G401 (cell line): ENCODE measurements at regions not wholly inside any gene's neighbourhood (a gene's known extent, or its start where the extent isn't known, plus 50 kb on each side); places are given as distances from the start of the nearest gene placed in this dataset.
"Not testable (repeated sequence)": the region's sequence is repeated elsewhere in the genome, so short reads cannot be mapped to it uniquely, and the experiment has no call there.

Experiments
- DNase-seq: peaks from one replicate; pipeline ENCODE4 v3.0.0-alpha.2; 2015; ENCODE audit warnings: low spot score
- in situ Hi-C: cut with HindIII; loops from 2 replicates; pipeline ENCODE4 v1.10.0; 2016; ENCODE audit warnings: low sequenced_read_pairs, mixed read lengths

GRCh38 chr11:45399166-45399565, 113.0 kb upstream of the SYT13 start:
- DNase-seq: peak; percentile 54
- in situ Hi-C loops: no loop called here

GRCh38 chr11:45398325-45398724, 112.2 kb upstream of the SYT13 start:
- in situ Hi-C loops: no loop called here
- DNase-seq: no peak

GRCh38 chr11:45396394-45396793, 110.3 kb upstream of the SYT13 start:
- DNase-seq: no peak
- in situ Hi-C loops: no loop called here

- in situ Hi-C loops: no loop called here
- DNase-seq: no peak
Measured at GRCh38 chr11:45395947-45396346, 109.8 kb upstream of the SYT13 start.

- in situ Hi-C loops: no loop called here
- no peak for DNase-seq
Measured at GRCh38 chr11:45395421-45395820, 109.3 kb upstream of the SYT13 start.

GRCh38 chr11:45394294-45395085, 108.3 kb upstream of the SYT13 start:
- no peak for DNase-seq
- in situ Hi-C loops: no loop called here

GRCh38 chr11:45393826-45394225, 107.7 kb upstream of the SYT13 start:
- DNase-seq: no peak
- in situ Hi-C loops: no loop called here

GRCh38 chr11:45393334-45393733, 107.2 kb upstream of the SYT13 start:
- no peak for DNase-seq
- in situ Hi-C loops: no loop called here

- DNase-seq: no peak
- in situ Hi-C loops: no loop called here
Measured at GRCh38 chr11:45392591-45393091, 106.5 kb upstream of the SYT13 start.

- in situ Hi-C loops: no loop called here
- DNase-seq: no peak
Measured at GRCh38 chr11:45392154-45392553, 106.0 kb upstream of the SYT13 start.

GRCh38 chr11:45391168-45391850, 105.2 kb upstream of the SYT13 start:
- no peak for DNase-seq
- in situ Hi-C loops: no loop called here

GRCh38 chr11:45390407-45390806, 104.3 kb upstream of the SYT13 start:
- DNase-seq: no peak
- in situ Hi-C loops: no loop called here

GRCh38 chr11:45388472-45388871, 102.3 kb upstream of the SYT13 start:
- in situ Hi-C loops: no loop called here
- no peak for DNase-seq

GRCh38 chr11:45387885-45388284, 101.7 kb upstream of the SYT13 start:
- DNase-seq, in situ Hi-C loops: not testable (repeated sequence)

- in situ Hi-C loops: no loop called here
- DNase-seq: no peak
Measured at GRCh38 chr11:45386972-45387371, 100.8 kb upstream of the SYT13 start.

GRCh38 chr11:45385844-45386243, 99.7 kb upstream of the SYT13 start:
- DNase-seq: no peak
- in situ Hi-C loops: no loop called here

- no peak for DNase-seq
- in situ Hi-C loops: no loop called here
Measured at GRCh38 chr11:45385423-45385822, 99.3 kb upstream of the SYT13 start.

GRCh38 chr11:45384711-45385241, 98.6 kb upstream of the SYT13 start:
- DNase-seq: no peak
- in situ Hi-C loops: no loop called here

- in situ Hi-C loops: no loop called here
- no peak for DNase-seq
Measured at GRCh38 chr11:45384016-45384415, 97.9 kb upstream of the SYT13 start.

GRCh38 chr11:45383224-45383623, 97.1 kb upstream of the SYT13 start:
- in situ Hi-C loops: no loop called here
- no peak for DNase-seq
